Parathyroid adenoma (tissue), 2 donors: ENCODE measurements at regions not wholly inside any gene's neighbourhood (a gene's known extent, or its start where the extent isn't known, plus 50 kb on each side); places are given as distances from the start of the nearest gene placed in this dataset.

ENCODE experiments used
- H2AFZ ChIP-seq: fragments of 300-600 bp; sonication (generic); one replicate; pipeline ENCODE4 v1.7.0; 2017; ENCODE audit warnings: antibody characterized with exemption, mild to moderate bottlenecking
- H3K27ac ChIP-seq: fragments of 300-600 bp; sonication (generic); one replicate; pipeline ENCODE4 v1.7.0; 2017
- H3K27me3 ChIP-seq: fragments of 300-600 bp; sonication (generic); one replicate; pipeline ENCODE4 v1.7.0; 2017; ENCODE audit warnings: low read length; ENCODE audit not compliant: control insufficient read depth, insufficient read depth
- H3K36me3 ChIP-seq: fragments of 300-600 bp; sonication (generic); one replicate; pipeline ENCODE4 v1.7.0; 2017; ENCODE audit warnings: low read length; ENCODE audit not compliant: control insufficient read depth, insufficient read depth
- H3K4me1 ChIP-seq: fragments of 300-600 bp; sonication (generic); one replicate; pipeline ENCODE4 v1.7.0; 2017; ENCODE audit warnings: control low read depth
- H3K4me2 ChIP-seq: fragments of 300-600 bp; sonication (generic); one replicate; pipeline ENCODE4 v1.7.0; 2017; ENCODE audit warnings: low read length
- H3K4me3 ChIP-seq: fragments of 300-600 bp; sonication (generic); one replicate; pipeline ENCODE4 v1.7.0; 2017; ENCODE audit warnings: low read depth, low read length
- H3K79me2 ChIP-seq: fragments of 300-600 bp; sonication (generic); one replicate; pipeline ENCODE4 v1.7.0; 2017; ENCODE audit warnings: control low read depth
- H3K9ac ChIP-seq: fragments of 300-600 bp; sonication (generic); one replicate; pipeline ENCODE4 v1.7.0; 2017; ENCODE audit warnings: mild to moderate bottlenecking
- H3K9me3 ChIP-seq: fragments of 300-600 bp; sonication (generic); one replicate; pipeline ENCODE4 v1.7.0; 2017; ENCODE audit warnings: low read length; ENCODE audit not compliant: control insufficient read depth
- TF ChIP-seq, protein P1 (sequence below): fragments of 300-600 bp; sonication (generic); IDR thresholded peaks from one replicate; pipeline ENCODE4 v1.7.0; 2017; ENCODE audit warnings: antibody characterized with exemption, mild to moderate bottlenecking
- donor health status: primary hyperparathyroidism.

DNA sequence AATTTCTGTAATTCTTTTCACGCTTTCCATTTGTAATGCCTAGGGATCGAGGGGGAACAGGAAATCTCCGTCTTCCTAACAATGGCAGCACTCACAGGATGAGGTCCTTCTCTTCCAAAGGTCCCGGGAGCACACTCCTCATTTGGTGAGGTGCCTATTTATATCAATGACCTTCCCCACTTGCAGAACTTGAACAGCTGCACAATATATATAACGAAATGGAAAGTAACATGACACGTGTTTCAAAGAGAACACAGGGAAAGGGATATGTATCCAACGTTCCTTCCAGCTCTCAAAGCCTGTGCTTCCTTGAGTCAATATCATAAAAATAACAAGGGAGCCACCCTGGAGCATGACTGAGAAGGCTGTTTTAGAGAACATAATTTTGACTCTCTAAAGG, 78.6 kb upstream of the RBM24 start:
- TF ChIP-seq, protein P1, sequence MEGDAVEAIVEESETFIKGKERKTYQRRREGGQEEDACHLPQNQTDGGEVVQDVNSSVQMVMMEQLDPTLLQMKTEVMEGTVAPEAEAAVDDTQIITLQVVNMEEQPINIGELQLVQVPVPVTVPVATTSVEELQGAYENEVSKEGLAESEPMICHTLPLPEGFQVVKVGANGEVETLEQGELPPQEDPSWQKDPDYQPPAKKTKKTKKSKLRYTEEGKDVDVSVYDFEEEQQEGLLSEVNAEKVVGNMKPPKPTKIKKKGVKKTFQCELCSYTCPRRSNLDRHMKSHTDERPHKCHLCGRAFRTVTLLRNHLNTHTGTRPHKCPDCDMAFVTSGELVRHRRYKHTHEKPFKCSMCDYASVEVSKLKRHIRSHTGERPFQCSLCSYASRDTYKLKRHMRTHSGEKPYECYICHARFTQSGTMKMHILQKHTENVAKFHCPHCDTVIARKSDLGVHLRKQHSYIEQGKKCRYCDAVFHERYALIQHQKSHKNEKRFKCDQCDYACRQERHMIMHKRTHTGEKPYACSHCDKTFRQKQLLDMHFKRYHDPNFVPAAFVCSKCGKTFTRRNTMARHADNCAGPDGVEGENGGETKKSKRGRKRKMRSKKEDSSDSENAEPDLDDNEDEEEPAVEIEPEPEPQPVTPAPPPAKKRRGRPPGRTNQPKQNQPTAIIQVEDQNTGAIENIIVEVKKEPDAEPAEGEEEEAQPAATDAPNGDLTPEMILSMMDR, result no peak
- H3K9me3 ChIP-seq, result no peaks in the 10 kb centered on the region
- H3K27ac ChIP-seq, result no peak overlapping the region
- H3K36me3 ChIP-seq, result no peaks in the 10 kb centered on the region
- H3K27me3 ChIP-seq, result no peaks in the 10 kb centered on the region
- H2AFZ ChIP-seq, result no peak overlapping the region
- no peak overlapping the region for H3K4me2 ChIP-seq
- H3K79me2 ChIP-seq, result no peaks in the 10 kb centered on the region
- H3K4me1 ChIP-seq, result no peaks in the 10 kb centered on the region
- H3K9ac ChIP-seq, result no peak overlapping the region
- H3K4me3 ChIP-seq, result no peak overlapping the region

- no peak overlapping the region for H2AFZ ChIP-seq
- H3K27me3 ChIP-seq, result no peaks in the 10 kb centered on the region
- H3K9ac ChIP-seq, result no peak overlapping the region
- TF ChIP-seq, protein P1, result no peak
- no peaks in the 10 kb centered on the region for H3K9me3 ChIP-seq
- H3K36me3 ChIP-seq, result no peaks in the 10 kb centered on the region
- no peaks in the 10 kb centered on the region for H3K4me1 ChIP-seq
- H3K4me3 ChIP-seq, result no peak overlapping the region
- no peak overlapping the region for H3K4me2 ChIP-seq
- no peak overlapping the region for H3K27ac ChIP-seq
- H3K79me2 ChIP-seq, result no peaks in the 10 kb centered on the region
These were observed 76.6 kb upstream of the RBM24 start for GRCh38 chr6:17204533-17204932.

DNA sequence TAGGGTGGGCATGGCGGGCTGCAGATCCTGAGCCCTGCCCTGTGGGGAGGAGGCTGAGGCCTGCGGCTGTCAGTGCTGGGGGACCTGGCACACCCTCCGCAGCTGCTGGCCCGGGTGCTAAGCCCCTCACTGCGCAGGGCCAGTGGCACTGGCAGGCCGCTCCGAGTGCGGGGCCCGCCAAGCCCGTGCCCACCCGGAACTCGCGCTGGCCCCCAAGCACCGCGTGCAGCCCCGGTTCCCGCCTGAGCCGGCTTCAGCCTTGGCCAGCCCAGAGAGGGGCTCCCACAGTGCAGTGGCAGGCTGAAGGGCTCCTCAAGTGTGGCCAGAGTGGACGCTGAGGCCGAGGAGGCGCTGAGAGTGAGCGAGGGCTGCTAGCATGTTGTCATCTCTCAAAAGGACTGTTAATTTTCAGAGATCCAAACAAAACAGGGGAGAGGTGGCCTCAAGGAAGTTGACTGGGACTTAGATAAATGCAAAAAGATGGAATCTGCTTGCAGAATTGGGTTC, 74.5 kb upstream of the RBM24 start:
- H3K4me3 ChIP-seq, result no peak overlapping the region
- no peak overlapping the region for H3K4me2 ChIP-seq
- H3K79me2 ChIP-seq, result no peaks in the 10 kb centered on the region
- no peaks in the 10 kb centered on the region for H3K36me3 ChIP-seq
- H3K9me3 ChIP-seq, result no peaks in the 10 kb centered on the region
- H3K27ac ChIP-seq, result no peak overlapping the region
- TF ChIP-seq, protein P1, result no peak
- no peaks in the 10 kb centered on the region for H3K27me3 ChIP-seq
- H3K9ac ChIP-seq, result no peak overlapping the region
- no peaks in the 10 kb centered on the region for H3K4me1 ChIP-seq
- H2AFZ ChIP-seq, result no peak overlapping the region

GRCh38 chr6:17207281-17207680, 73.9 kb upstream of the RBM24 start:
- no peaks in the 10 kb centered on the region for H3K27me3 ChIP-seq
- no peak overlapping the region for H3K27ac ChIP-seq
- H3K4me2 ChIP-seq, result no peak overlapping the region
- no peak overlapping the region for H3K4me3 ChIP-seq
- no peaks in the 10 kb centered on the region for H3K4me1 ChIP-seq
- H3K79me2 ChIP-seq, result no peaks in the 10 kb centered on the region
- H3K9me3 ChIP-seq, result no peaks in the 10 kb centered on the region
- H3K36me3 ChIP-seq, result no peaks in the 10 kb centered on the region
- TF ChIP-seq, protein P1, result no peak
- no peak overlapping the region for H3K9ac ChIP-seq
- H2AFZ ChIP-seq, result no peak overlapping the region

DNA sequence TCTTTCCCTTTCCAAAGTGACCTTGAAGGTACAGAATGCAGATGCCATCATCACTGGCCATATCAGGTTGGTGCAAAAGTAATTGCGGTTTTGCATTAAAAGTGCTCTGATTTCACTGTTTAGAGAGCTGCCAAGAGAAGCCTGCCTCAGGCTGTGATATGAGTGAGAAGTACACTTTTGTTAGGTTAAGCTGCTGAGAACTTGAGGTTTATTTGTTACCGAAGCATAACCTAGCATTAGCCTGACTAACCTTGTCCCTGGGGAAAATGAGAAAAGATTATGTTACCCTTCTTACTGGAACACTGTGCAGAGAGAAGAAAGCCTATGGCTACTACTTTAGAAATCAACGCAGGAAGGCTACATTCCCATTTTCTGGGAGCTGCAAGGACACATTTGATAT, 70.5 kb upstream of the RBM24 start:
- H3K9ac ChIP-seq, result no peak overlapping the region
- no peak overlapping the region for H3K27ac ChIP-seq
- no peak overlapping the region for H2AFZ ChIP-seq
- H3K9me3 ChIP-seq, result no peaks in the 10 kb centered on the region
- TF ChIP-seq, protein P1, result no peak
- H3K27me3 ChIP-seq, result no peaks in the 10 kb centered on the region
- H3K4me3 ChIP-seq, result no peak overlapping the region
- peaks cover 3% of the 10 kb centered on the region for H3K4me1 ChIP-seq
- H3K79me2 ChIP-seq, result no peaks in the 10 kb centered on the region
- H3K4me2 ChIP-seq, result no peak overlapping the region
- no peaks in the 10 kb centered on the region for H3K36me3 ChIP-seq
